Large intestine (tissue), 3 donors: ENCODE measurements at regions not wholly inside any gene's neighbourhood (a gene's known extent, or its start where the extent isn't known, plus 50 kb on each side); places are given as distances from the start of the nearest gene placed in this dataset.

Experiments
- DNase-seq, 2 donors: peaks; one replicate each; pipeline versions ENCODE4 v3.0.0 to v3.0.0-alpha.2; 2013
- H3K27ac ChIP-seq: one replicate; pipeline ENCODE4 v1.5.1; 2013; ENCODE audit warnings: low read length
- H3K27me3 ChIP-seq: 2 replicates; pipeline ENCODE4 v1.6.1; 2013; ENCODE audit warnings: low read length; ENCODE audit not compliant: control insufficient read depth, insufficient read depth
- H3K36me3 ChIP-seq: 2 replicates; pipeline ENCODE4 v1.6.1; 2013; ENCODE audit warnings: low read length; ENCODE audit not compliant: control insufficient read depth, insufficient read depth
- H3K4me1 ChIP-seq: one replicate; pipeline ENCODE4 v1.6.1; 2013; ENCODE audit warnings: low read length; ENCODE audit not compliant: control insufficient read depth, insufficient read depth
- H3K4me3 ChIP-seq: one replicate; pipeline ENCODE4 v1.5.1; 2013; ENCODE audit warnings: low read length
- H3K9me3 ChIP-seq: one replicate; pipeline ENCODE4 v1.6.1; 2013; ENCODE audit warnings: mild to moderate bottlenecking, low read depth, low read length, moderate library complexity; ENCODE audit not compliant: control insufficient read depth
- WGBS: methylation state at CpG from one replicate; pipeline ENCODE4 v1.1.5; 2013; ENCODE audit warnings: low lambda C conversion rate; ENCODE audit not compliant: insufficient coverage; 5-methylcytosine and 5-hydroxymethylcytosine counted together

DNA sequence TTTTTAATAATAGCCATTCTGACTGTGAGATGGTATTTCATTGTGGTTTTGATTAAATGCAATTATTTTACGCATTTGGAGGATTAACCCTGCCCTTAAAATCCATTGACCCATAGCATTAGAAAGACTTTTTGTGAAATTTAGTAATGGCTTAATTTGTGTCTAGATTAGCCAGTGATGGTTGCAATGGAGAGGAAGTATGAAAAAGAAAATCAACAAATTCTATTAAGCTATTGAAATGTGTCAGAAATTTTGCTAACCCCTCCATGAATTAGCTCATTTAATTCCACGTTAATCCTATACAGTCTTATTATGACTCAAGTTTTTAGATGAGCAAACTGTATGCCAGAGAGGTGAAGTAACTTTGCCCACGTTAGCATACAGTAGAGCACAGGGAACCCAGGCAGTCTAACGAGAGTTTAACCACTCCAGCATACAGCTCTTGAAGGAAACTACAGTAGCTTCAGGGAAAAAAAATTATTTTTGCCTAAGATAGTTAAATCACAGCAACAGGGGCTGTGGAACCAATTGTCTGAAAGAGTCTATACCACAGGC lies 158.2 kb upstream of the PPP2R2B start:
- peaks cover 6% of the 10 kb centered on the region for H3K27me3 ChIP-seq
- DNase-seq, result no peak

DNA sequence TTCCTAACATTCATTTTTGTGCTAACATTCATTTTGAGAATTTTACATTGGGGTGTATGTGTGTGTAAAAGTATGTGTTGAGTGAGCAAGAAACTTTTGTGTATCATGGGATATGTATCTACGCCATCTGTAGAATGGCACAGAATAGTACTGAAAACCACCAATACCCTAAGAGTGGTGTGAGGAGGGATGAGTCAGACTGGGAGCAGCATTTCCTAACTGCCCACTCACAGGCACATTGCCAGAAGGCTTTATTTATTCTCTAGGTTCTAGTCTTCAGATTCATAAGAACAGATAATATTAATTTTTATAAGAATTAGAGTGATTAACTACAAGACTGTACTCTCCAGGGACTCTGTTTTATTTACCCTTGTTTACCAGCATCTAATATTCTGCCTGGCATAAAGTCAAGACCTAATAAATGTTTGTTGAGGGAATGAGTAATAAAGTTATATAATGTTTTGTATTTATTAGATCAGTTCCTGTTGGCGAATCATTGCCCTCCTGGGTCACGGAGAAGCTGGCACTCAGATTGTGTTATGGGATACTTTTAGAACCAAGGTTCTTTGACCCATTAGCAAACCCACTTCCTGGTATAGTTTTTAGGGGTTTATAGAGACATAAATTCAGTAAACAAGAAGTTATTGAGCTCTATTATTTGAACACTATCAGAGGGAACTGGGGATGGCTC lies 159.1 kb upstream of the PPP2R2B start:
- no peaks in the 10 kb centered on the region for H3K9me3 ChIP-seq
- no peak overlapping the region for H3K27ac ChIP-seq
- no peak overlapping the region for H3K4me3 ChIP-seq
- H3K36me3 ChIP-seq, result no peaks in the 10 kb centered on the region
- H3K4me1 ChIP-seq, result no peaks in the 10 kb centered on the region
- DNase-seq, result no peak
- no CpG with 5 or more reads among the region's 3 CpGs for WGBS
- peaks cover 10% of the 10 kb centered on the region for H3K27me3 ChIP-seq

More for the DNA sequence above, 158.2 kb upstream of the PPP2R2B start:
- Histone ChIP-seq H3K4me3 (no peak overlapping the region), H3K27ac (no peak overlapping the region), H3K36me3 (no peaks in the 10 kb centered on the region), H3K4me1 (no peaks in the 10 kb centered on the region), H3K9me3 (no peaks in the 10 kb centered on the region)
- 89% methylated on average over 1 of the region's 4 CpGs for WGBS

DNA sequence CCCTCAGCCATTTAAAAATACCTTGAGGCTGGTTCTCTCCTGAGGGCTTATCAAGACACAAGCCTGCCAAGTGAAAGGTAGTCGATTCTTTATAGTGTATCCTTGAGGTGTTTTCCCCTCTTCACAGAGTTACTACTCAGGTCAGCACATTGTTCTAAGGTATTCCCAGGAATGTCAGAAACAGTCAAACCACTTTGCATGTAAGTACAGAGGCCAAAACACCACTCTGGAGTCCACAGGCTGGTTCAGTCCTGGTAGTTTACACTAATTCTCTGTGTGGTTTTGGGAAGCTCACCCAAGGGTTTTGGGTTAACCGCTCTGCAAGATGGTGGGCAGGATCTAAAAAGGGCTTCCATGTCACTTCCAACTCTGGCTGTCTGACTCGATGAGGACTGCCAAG lies 162.3 kb upstream of the PPP2R2B start:
- Histone ChIP-seq H3K4me1 (no peaks in the 10 kb centered on the region), H3K27ac (no peak overlapping the region), H3K9me3 (no peaks in the 10 kb centered on the region), H3K4me3 (no peak overlapping the region), H3K27me3 (peaks cover 18% of the 10 kb centered on the region), H3K36me3 (no peaks in the 10 kb centered on the region)
- no CpG with 5 or more reads among the region's 3 CpGs for WGBS
- DNase-seq, result no peak

DNA sequence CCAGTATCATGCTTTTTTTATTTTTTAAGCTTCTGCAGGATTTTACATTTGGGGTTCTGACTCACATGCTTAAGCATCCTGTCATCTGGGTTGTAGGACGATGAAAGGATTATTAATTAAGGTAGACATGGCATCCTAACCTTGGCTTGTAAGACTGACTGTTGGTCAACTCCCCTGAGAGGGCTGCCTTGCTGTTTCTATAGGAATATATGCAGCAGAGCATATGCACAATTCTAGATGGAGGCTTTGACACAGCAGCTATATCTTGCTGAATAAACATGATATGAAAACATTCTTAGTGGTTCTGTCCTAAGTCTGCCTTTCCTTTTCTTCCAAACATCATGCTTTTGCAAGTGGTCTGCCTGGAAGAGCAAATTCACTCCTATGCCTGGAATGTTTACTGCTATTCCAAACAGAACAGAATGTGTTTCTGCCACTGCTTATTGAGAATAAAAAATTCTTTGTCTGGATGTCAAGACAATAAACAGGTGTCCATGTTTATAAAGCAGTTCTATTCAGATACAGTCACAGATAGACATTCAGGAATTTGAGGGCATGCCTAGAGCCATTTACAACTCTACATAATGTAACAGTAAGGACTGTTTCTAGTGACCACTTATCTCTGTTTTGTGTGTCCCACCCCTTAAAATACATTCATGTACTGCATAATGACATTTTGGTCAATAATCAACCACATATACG lies 166.2 kb upstream of the PPP2R2B start:
- WGBS, result no CpG with 5 or more reads among the region's 2 CpGs
- Histone ChIP-seq H3K27me3 (peaks cover 18% of the 10 kb centered on the region), H3K4me1 (no peaks in the 10 kb centered on the region), H3K27ac (no peak overlapping the region), H3K36me3 (no peaks in the 10 kb centered on the region), H3K9me3 (no peaks in the 10 kb centered on the region), H3K4me3 (no peak overlapping the region)
- DNase-seq, result no peak

DNA sequence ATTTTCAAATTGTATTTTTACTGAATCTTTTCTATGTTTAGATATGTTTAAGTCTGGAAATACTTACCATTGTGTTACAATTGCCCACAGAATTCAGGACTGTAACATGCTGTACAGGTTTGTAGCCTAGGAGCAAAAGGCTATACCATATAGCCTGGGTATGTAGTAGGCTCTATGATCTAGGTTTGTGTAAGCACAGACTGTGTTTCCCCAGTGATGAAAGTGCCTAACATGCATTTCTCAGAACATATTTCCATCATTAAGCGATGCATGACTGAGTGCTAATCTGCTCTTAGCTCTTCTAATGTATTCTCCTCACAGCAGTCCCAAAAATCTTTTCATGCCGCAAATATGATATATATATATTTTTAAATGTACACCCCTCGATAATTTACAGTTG lies 166.7 kb upstream of the PPP2R2B start:
- no peaks in the 10 kb centered on the region for H3K4me1 ChIP-seq
- no peaks in the 10 kb centered on the region for H3K9me3 ChIP-seq
- peaks cover 18% of the 10 kb centered on the region for H3K27me3 ChIP-seq
- WGBS, result 83% methylated on average over 1 of the region's 3 CpGs
- H3K27ac ChIP-seq, result no peak overlapping the region
- H3K4me3 ChIP-seq, result no peak overlapping the region
- no peaks in the 10 kb centered on the region for H3K36me3 ChIP-seq
- no peak for DNase-seq

DNA sequence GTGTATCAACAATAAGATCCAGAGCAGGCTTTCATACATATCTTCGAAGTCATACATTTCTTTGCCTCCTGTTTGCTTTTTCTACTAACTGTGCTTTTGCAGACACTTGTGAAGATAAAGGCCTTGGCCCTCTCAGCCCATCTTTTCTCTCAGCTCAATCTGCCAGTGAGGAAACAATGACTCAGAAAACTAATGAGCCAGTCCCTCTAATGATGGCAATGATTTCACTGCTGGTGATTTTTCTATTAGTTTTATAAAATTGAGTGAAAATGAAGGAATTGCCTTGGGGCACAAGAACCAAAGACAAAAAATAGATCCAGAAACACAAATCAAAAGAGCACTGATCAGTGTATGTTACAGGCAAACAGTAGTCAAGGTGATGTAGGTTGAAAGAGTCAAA lies 167.7 kb upstream of the PPP2R2B start:
- Histone ChIP-seq H3K27ac (no peak overlapping the region), H3K4me1 (no peaks in the 10 kb centered on the region), H3K9me3 (no peaks in the 10 kb centered on the region), H3K36me3 (no peaks in the 10 kb centered on the region), H3K4me3 (no peak overlapping the region), H3K27me3 (peaks cover 14% of the 10 kb centered on the region)
- WGBS, result 80% methylated on average over 1 of the region's 1 CpG
- no peak for DNase-seq

DNA sequence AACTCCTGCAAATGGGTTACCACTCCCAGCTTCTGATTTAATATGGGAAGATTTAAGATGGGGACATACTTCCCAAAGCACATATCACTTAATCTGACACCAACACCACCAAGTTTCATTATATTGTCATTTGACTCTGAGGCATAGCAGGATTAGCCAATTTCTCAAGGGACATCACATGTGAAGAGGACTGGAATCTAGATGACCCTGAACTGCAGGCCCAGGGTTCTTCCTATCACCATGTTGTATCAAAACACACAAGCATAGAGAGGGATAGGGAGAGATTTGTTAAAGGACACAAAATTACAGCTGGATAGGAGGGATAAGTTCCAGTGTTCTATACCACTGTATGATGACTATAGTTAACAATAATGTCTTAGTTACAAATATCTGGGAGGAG lies 168.3 kb upstream of the PPP2R2B start:
- no peak overlapping the region for H3K4me3 ChIP-seq
- H3K27me3 ChIP-seq, result peaks cover 12% of the 10 kb centered on the region
- H3K4me1 ChIP-seq, result no peaks in the 10 kb centered on the region
- H3K27ac ChIP-seq, result no peak overlapping the region
- H3K36me3 ChIP-seq, result no peaks in the 10 kb centered on the region
- no peak for DNase-seq
- H3K9me3 ChIP-seq, result no peaks in the 10 kb centered on the region

DNA sequence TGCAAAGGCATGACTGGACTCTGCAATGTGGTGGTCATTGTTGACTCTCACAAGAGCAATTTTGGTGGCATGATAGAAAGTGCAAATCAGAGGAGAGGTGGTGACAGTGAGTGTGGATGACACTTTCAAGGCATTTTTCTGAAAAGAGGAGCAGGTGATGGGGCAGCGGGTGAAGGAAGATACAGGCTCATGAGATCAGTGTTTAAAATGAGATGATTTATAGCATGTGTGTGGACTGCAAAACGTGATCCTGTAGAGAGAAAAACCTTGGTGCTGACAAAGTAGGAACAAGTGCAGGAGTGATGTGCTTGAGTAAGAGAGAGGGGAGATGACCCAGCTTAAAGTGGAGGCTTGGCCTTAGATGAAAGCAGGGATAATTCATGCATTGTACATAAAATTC lies 171.2 kb upstream of the PPP2R2B start:
- WGBS, result 93% methylated on average over 2 of the region's 2 CpGs
- no peak overlapping the region for H3K4me3 ChIP-seq
- H3K36me3 ChIP-seq, result no peaks in the 10 kb centered on the region
- H3K27me3 ChIP-seq, result no peaks in the 10 kb centered on the region
- DNase-seq, result no peak
- no peak overlapping the region for H3K27ac ChIP-seq
- no peaks in the 10 kb centered on the region for H3K9me3 ChIP-seq
- no peaks in the 10 kb centered on the region for H3K4me1 ChIP-seq

DNA sequence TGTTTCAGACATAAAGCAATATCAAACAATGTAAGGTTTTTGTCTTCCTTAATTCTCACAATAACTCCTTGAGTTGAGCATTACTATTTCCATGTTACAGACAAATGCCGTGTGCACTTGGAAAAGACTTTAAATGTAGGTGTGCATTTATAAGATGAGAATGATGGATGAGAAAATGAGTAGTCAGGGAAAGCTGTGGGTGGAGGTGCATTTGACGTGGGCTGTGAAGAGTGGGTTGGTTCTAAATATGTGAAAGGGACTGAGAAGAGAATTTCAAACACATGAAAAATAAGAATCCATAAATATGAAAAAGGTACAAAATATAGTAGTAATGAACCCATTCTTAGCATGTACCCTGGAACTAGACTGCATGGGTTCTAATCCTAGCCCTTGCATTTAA lies 171.6 kb upstream of the PPP2R2B start:
- no peak overlapping the region for H3K27ac ChIP-seq
- H3K36me3 ChIP-seq, result no peaks in the 10 kb centered on the region
- H3K27me3 ChIP-seq, result no peaks in the 10 kb centered on the region
- no peak for DNase-seq
- H3K4me1 ChIP-seq, result no peaks in the 10 kb centered on the region
- H3K9me3 ChIP-seq, result no peaks in the 10 kb centered on the region
- no peak overlapping the region for H3K4me3 ChIP-seq
- WGBS, result 63% methylated on average over 2 of the region's 2 CpGs

DNA sequence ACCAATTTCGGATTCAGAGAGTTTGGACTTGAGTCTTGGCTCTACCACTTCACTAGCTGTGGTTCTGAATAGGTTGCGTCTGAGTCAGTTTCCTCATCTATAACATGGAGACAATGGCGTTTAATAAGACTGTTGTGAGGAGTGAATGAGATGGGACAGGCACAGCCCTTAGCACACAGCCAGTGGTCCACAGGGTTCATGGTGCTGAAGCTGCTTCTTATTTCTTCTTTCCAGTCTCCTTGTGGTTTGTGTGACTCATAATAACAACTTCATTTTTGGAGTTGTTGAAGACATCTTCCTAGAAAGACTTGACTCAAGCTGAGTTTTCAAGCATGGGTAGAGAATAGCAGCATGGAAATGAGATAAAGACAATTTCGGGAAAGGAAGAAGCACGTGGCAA lies 172.6 kb upstream of the PPP2R2B start:
- 100% methylated on average over 1 of the region's 5 CpGs for WGBS
- no peaks in the 10 kb centered on the region for H3K4me1 ChIP-seq
- H3K27ac ChIP-seq, result no peak overlapping the region
- no peaks in the 10 kb centered on the region for H3K36me3 ChIP-seq
- DNase-seq, result no peak
- H3K4me3 ChIP-seq, result no peak overlapping the region
- H3K27me3 ChIP-seq, result no peaks in the 10 kb centered on the region
- no peaks in the 10 kb centered on the region for H3K9me3 ChIP-seq

DNA sequence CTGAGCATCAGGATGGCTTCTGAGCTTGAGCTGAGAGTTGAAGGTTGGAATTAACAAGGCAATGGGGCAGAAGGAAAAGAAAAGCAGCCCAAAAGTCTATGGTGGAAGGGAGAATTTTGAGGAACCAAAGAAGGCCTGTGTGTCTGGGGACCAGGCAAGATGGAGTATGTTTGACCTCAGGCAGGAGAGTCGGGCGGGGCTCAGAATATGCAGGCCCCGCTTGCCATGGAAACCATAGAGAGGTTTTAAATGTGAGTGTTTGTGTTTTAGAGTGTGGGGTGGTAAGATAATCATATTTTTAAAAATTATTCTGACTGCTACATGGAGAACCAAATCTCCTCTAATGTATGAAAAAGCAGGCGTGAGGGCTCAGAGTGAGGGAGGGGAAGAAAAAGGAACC lies 174.0 kb upstream of the PPP2R2B start:
- H3K36me3 ChIP-seq, result no peaks in the 10 kb centered on the region
- no peaks in the 10 kb centered on the region for H3K9me3 ChIP-seq
- H3K4me1 ChIP-seq, result no peaks in the 10 kb centered on the region
- 87% methylated on average over 3 of the region's 4 CpGs for WGBS
- H3K27ac ChIP-seq, result no peak overlapping the region
- H3K27me3 ChIP-seq, result peaks cover 2% of the 10 kb centered on the region
- no peak for DNase-seq
- H3K4me3 ChIP-seq, result no peak overlapping the region
